Neuronal stem cell (in vitro differentiated cells): ENCODE measurements at regions not wholly inside any gene's neighbourhood (a gene's known extent, or its start where the extent isn't known, plus 50 kb on each side); places are given as distances from the start of the nearest gene placed in this dataset.

ENCODE experiments used
- DNase-seq: peaks from one replicate; pipeline ENCODE4 v3.0.0-alpha.2; 2013; ENCODE audit warnings: low spot score
- H2AFZ ChIP-seq: one replicate; pipeline ENCODE4 v1.6.1; 2013; ENCODE audit warnings: mild to moderate bottlenecking, low read length, inconsistent platforms
- H2AK5ac ChIP-seq: 2 replicates; pipeline ENCODE4 v1.6.1; 2013; ENCODE audit warnings: low read depth, mild to moderate bottlenecking, inconsistent platforms, low read length, moderate library complexity, mixed read lengths
- H2BK120ac ChIP-seq: 2 replicates; pipeline ENCODE4 v1.6.1; 2013; ENCODE audit warnings: low read depth, mild to moderate bottlenecking, inconsistent platforms, low read length, moderate library complexity, mixed read lengths
- H2BK12ac ChIP-seq: one replicate; pipeline ENCODE4 v1.6.1; 2013; ENCODE audit warnings: low read length, inconsistent platforms
- H2BK15ac ChIP-seq: 2 replicates; pipeline ENCODE4 v1.6.1; 2013; ENCODE audit warnings: mild to moderate bottlenecking, low read length, inconsistent platforms, mixed read lengths
- H2BK5ac ChIP-seq: one replicate; pipeline ENCODE4 v1.6.1; 2013; ENCODE audit warnings: inconsistent platforms, mild to moderate bottlenecking, low read length, moderate library complexity
- H3K14ac ChIP-seq: one replicate; pipeline ENCODE4 v1.6.1; 2013; ENCODE audit warnings: low read length, inconsistent platforms
- H3K18ac ChIP-seq: 2 replicates; pipeline ENCODE4 v1.6.1; 2013; ENCODE audit warnings: low read length, inconsistent platforms
- H3K23ac ChIP-seq: 2 replicates; pipeline ENCODE4 v1.6.1; 2013; ENCODE audit warnings: low read depth, mild to moderate bottlenecking, mixed read lengths, low read length, inconsistent platforms; ENCODE audit not compliant: poor library complexity
- H3K27ac ChIP-seq: replicated peaks from 3 replicates; pipeline ENCODE4 v1.5.1; 2013; ENCODE audit warnings: low read length, inconsistent platforms
- H3K27me3 ChIP-seq, 3 experiments: 2 replicates each; pipeline ENCODE4 v1.6.1; 2013; ENCODE audit warnings: low read length in 3 of 3, mild to moderate bottlenecking in 2 of 3, inconsistent platforms in 1 of 3, low read depth in 1 of 3, mixed read lengths in 1 of 3, moderate library complexity in 1 of 3; ENCODE audit not compliant: control insufficient read depth in 3 of 3, insufficient read depth in 3 of 3
- H3K36me3 ChIP-seq, 2 donors: replicated peaks in 1 of 2; 2 replicates each; pipeline ENCODE4 v1.6.1; 2013; ENCODE audit warnings: low read length in 2 of 2; ENCODE audit not compliant: control insufficient read depth in 2 of 2, insufficient read depth in 2 of 2
- H3K4ac ChIP-seq: 2 replicates; pipeline ENCODE4 v1.6.1; 2013; ENCODE audit warnings: inconsistent platforms, mild to moderate bottlenecking, low read length, moderate library complexity
- H3K4me1 ChIP-seq, 2 donors: 1 replicate in 1 of 2; 2 replicates in 1 of 2; pipeline ENCODE4 v1.6.1; 2013; ENCODE audit warnings: low read length in 2 of 2, low read depth in 1 of 2; ENCODE audit not compliant: control insufficient read depth in 2 of 2, insufficient read depth in 1 of 2
- H3K4me2 ChIP-seq: one replicate; pipeline ENCODE4 v1.6.1; 2013; ENCODE audit warnings: mild to moderate bottlenecking, low read length, inconsistent platforms; ENCODE audit not compliant: insufficient read depth, poor library complexity, severe bottlenecking
- H3K4me3 ChIP-seq, 2 donors: 2 replicates each; pipeline ENCODE4 v1.5.1; 2013; ENCODE audit warnings: low read length in 2 of 2, mild to moderate bottlenecking in 2 of 2, inconsistent platforms in 1 of 2, moderate library complexity in 1 of 2
- H3K79me1 ChIP-seq: one replicate; pipeline ENCODE4 v1.6.1; 2013; ENCODE audit warnings: low read depth, mild to moderate bottlenecking, inconsistent platforms, low read length, moderate library complexity
- H3K9ac ChIP-seq: one replicate; pipeline ENCODE4 v1.6.1; 2013; ENCODE audit warnings: mild to moderate bottlenecking, low read depth, low read length, inconsistent platforms; ENCODE audit not compliant: poor library complexity
- H3K9me3 ChIP-seq, 2 donors: replicated peaks in 1 of 2; 2 replicates each; pipeline versions ENCODE3 to v1.6.1; 2013; ENCODE audit warnings: low read length in 2 of 2, mild to moderate bottlenecking in 2 of 2, inconsistent platforms in 1 of 2, low read depth in 1 of 2, mixed read lengths in 1 of 2, moderate library complexity in 1 of 2; ENCODE audit not compliant: control insufficient read depth in 2 of 2, insufficient read depth in 1 of 2
- H4K8ac ChIP-seq: one replicate; pipeline ENCODE4 v1.6.1; 2013; ENCODE audit warnings: low read depth, mild to moderate bottlenecking, inconsistent platforms, low read length, moderate library complexity
- H4K91ac ChIP-seq: one replicate; pipeline ENCODE4 v1.6.1; 2013; ENCODE audit warnings: low read length, low read depth, mild to moderate bottlenecking, inconsistent platforms; ENCODE audit not compliant: poor library complexity
- whole genome bisulfite sequencing, 2 donors: extraction: QIAGEN DNeasy Blood & Tissue Kit; methylation state at CpG; one replicate each; pipeline ENCODE4 v1.1.7; 2013; ENCODE audit warnings: missing lambda C conversion rate in 2 of 2, mixed read lengths in 1 of 2; ENCODE audit not compliant: insufficient read length in 2 of 2, insufficient replicate concordance in 1 of 2; ENCODE audit errors: extremely low coverage in 2 of 2; 5-methylcytosine and 5-hydroxymethylcytosine counted together

GRCh38 chr13:85497652-85498051, 301.6 kb downstream of the SLITRK6 start:
- no peak overlapping the region for H2AFZ ChIP-seq
- H4K8ac ChIP-seq = no peak overlapping the region
- no peak overlapping the region for H2BK120ac ChIP-seq
- no peak overlapping the region for H3K4me3 ChIP-seq
- H3K27ac ChIP-seq = no peak overlapping the region
- H3K4me2 ChIP-seq = no peak overlapping the region
- H4K91ac ChIP-seq = no peak overlapping the region
- H3K18ac ChIP-seq = no peak overlapping the region
- no peak overlapping the region for H2BK5ac ChIP-seq
- no peak overlapping the region for H3K4ac ChIP-seq
- no peak for DNase-seq
- whole genome bisulfite sequencing, 2 donors = no CpG with 5 or more reads among the region's 2 CpGs
- H3K36me3 ChIP-seq = no peaks in the 10 kb centered on the region
- H3K9me3 ChIP-seq = no peaks in the 10 kb centered on the region
- H3K9ac ChIP-seq = no peak overlapping the region
- no peak overlapping the region for H2BK12ac ChIP-seq
- no peak overlapping the region for H3K23ac ChIP-seq
- H3K14ac ChIP-seq = no peak overlapping the region
- no peaks in the 10 kb centered on the region for H3K79me1 ChIP-seq
- H3K4me1 ChIP-seq = no peaks in the 10 kb centered on the region
- H2AK5ac ChIP-seq = no peak overlapping the region
- no peak overlapping the region for H2BK15ac ChIP-seq
- H3K27me3 ChIP-seq = no peaks in the 10 kb centered on the region

GRCh38 chr13:85492283-85492682, 306.9 kb downstream of the SLITRK6 start:
- Histone ChIP-seq H3K36me3 (no peaks in the 10 kb centered on the region), H4K8ac (no peak overlapping the region)
- no peak for DNase-seq

GRCh38 chr13:85486663-85487062, 312.6 kb downstream of the SLITRK6 start:
- Histone ChIP-seq H3K27ac (no peak overlapping the region), H3K36me3 (no peaks in the 10 kb centered on the region), H4K8ac (no peak overlapping the region), H3K4me3 (no peak overlapping the region), H2BK120ac (no peak overlapping the region), H4K91ac (no peak overlapping the region), H3K14ac (no peak overlapping the region), H3K23ac (no peak overlapping the region), H3K27me3 (no peaks in the 10 kb centered on the region), H2BK15ac (no peak overlapping the region), H3K4me2 (no peak overlapping the region), H3K18ac (no peak overlapping the region), H2AFZ (no peak overlapping the region), H3K9me3 (no peaks in the 10 kb centered on the region), H2AK5ac (no peak overlapping the region), H2BK12ac (no peak overlapping the region), H3K9ac (no peak overlapping the region), H2BK5ac (no peak overlapping the region), H3K4me1 (no peaks in the 10 kb centered on the region), H3K79me1 (no peaks in the 10 kb centered on the region), H3K4ac (no peak overlapping the region)
- no peak for DNase-seq

More at GRCh38 chr13:85492283-85492682, 306.9 kb downstream of the SLITRK6 start:
- Histone ChIP-seq H2BK12ac (no peak overlapping the region), H2AK5ac (no peak overlapping the region), H3K14ac (no peak overlapping the region), H3K9ac (no peak overlapping the region), H3K4me2 (no peak overlapping the region), H3K27ac (no peak overlapping the region), H2BK120ac (no peak overlapping the region), H4K91ac (no peak overlapping the region), H3K27me3 (no peaks in the 10 kb centered on the region), H3K79me1 (no peaks in the 10 kb centered on the region), H2AFZ (no peak overlapping the region), H3K18ac (no peak overlapping the region), H3K4me3 (no peak overlapping the region), H3K9me3 (no peaks in the 10 kb centered on the region), H3K4ac (no peak overlapping the region), H2BK15ac (no peak overlapping the region), H3K23ac (no peak overlapping the region), H2BK5ac (no peak overlapping the region), H3K4me1 (no peaks in the 10 kb centered on the region)
- no CpG with 5 or more reads among the region's 4 CpGs for WGBS, 2 donors

GRCh38 chr13:85473144-85473543, 326.1 kb downstream of the SLITRK6 start:
- Histone ChIP-seq H3K36me3 (no peaks in the 10 kb centered on the region), H3K14ac (no peak overlapping the region), H3K27ac (no peak overlapping the region), H2BK12ac (no peak overlapping the region), H3K9me3 (no peaks in the 10 kb centered on the region), H3K23ac (no peak overlapping the region), H2BK120ac (no peak overlapping the region), H2BK15ac (no peak overlapping the region), H2BK5ac (no peak overlapping the region), H4K8ac (no peak overlapping the region), H3K18ac (no peak overlapping the region), H3K9ac (no peak overlapping the region), H2AFZ (no peak overlapping the region), H3K4me1 (no peaks in the 10 kb centered on the region), H3K27me3 (no peaks in the 10 kb centered on the region), H3K4ac (no peak overlapping the region), H2AK5ac (no peak overlapping the region), H4K91ac (no peak overlapping the region), H3K4me2 (no peak overlapping the region), H3K4me3 (no peak overlapping the region), H3K79me1 (no peaks in the 10 kb centered on the region)
- DNase-seq = no peak
- WGBS, 2 donors = no CpG with 5 or more reads among the region's 2 CpGs
